Nephron progenitor cell (in vitro differentiated cells): ENCODE measurements at regions not wholly inside any gene's neighbourhood (a gene's known extent, or its start where the extent isn't known, plus 50 kb on each side); places are given as distances from the start of the nearest gene placed in this dataset.

Source experiments
- DNase-seq: peaks from one replicate; pipeline ENCODE4 v3.0.0; 2021
- H3K27ac Mint-ChIP-seq: 2 replicates; pipeline ENCODE4 v1.8.0; 2021; ENCODE audit warnings: mild to moderate bottlenecking, moderate library complexity, mixed read lengths
- H3K27me3 Mint-ChIP-seq: 2 replicates; pipeline ENCODE4 v1.8.0; 2021; ENCODE audit warnings: mild to moderate bottlenecking, low read depth, mixed read lengths; ENCODE audit not compliant: poor library complexity
- H3K36me3 Mint-ChIP-seq: 2 replicates; pipeline ENCODE4 v1.8.0; 2021; ENCODE audit warnings: low read depth, mixed read lengths
- H3K4me1 Mint-ChIP-seq: 2 replicates; pipeline ENCODE4 v1.8.0; 2021; ENCODE audit warnings: mixed read lengths
- H3K4me3 Mint-ChIP-seq: 2 replicates; pipeline ENCODE4 v1.8.0; 2021; ENCODE audit warnings: mild to moderate bottlenecking, moderate library complexity, mixed read lengths
- H3K9me3 Mint-ChIP-seq: 2 replicates; pipeline ENCODE4 v1.8.0; 2021; ENCODE audit warnings: mild to moderate bottlenecking, moderate library complexity, mixed read lengths
- TF ChIP-seq, protein P1 (sequence below): fragments of 200-600 bp; sonication (generic); IDR thresholded peaks from 2 replicates; pipeline ENCODE4 v1.5.0; 2021; ENCODE audit warnings: antibody characterized with exemption

GRCh38 chr10:1903982-1904381, 166.7 kb upstream of the ADARB2 start:
- DNase-seq = no peak
- Mint-ChIP-seq H3K27me3 (peaks cover 2% of the 10 kb centered on the region), H3K9me3 (peaks cover 36% of the 10 kb centered on the region), H3K27ac (no peak overlapping the region), H3K4me1 (no peaks in the 10 kb centered on the region), H3K36me3 (no peaks in the 10 kb centered on the region), H3K4me3 (no peak overlapping the region)
- TF ChIP-seq, protein P1, sequence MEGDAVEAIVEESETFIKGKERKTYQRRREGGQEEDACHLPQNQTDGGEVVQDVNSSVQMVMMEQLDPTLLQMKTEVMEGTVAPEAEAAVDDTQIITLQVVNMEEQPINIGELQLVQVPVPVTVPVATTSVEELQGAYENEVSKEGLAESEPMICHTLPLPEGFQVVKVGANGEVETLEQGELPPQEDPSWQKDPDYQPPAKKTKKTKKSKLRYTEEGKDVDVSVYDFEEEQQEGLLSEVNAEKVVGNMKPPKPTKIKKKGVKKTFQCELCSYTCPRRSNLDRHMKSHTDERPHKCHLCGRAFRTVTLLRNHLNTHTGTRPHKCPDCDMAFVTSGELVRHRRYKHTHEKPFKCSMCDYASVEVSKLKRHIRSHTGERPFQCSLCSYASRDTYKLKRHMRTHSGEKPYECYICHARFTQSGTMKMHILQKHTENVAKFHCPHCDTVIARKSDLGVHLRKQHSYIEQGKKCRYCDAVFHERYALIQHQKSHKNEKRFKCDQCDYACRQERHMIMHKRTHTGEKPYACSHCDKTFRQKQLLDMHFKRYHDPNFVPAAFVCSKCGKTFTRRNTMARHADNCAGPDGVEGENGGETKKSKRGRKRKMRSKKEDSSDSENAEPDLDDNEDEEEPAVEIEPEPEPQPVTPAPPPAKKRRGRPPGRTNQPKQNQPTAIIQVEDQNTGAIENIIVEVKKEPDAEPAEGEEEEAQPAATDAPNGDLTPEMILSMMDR = no peak

DNA sequence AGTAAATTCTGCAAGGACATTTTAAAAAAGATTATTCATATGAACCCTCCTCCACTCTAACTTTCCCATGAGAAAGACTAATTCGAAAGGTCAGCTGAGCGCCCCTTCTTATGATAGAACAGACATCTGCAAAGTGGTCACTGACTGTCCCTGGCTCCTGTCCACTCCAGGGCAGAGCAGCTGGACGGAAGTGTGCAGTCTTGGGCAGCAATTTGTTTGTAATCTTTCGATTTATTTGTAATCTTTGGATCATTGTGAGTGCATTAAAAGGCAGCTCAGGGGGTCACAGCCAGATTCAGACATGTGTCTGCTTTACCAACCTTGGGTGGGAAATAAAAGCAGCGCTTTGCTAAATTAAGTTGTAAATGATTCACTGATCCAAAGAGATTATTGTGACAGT, 158.8 kb upstream of the ADARB2 start:
- H3K27ac Mint-ChIP-seq = no peak overlapping the region
- no peak overlapping the region for H3K4me3 Mint-ChIP-seq
- TF ChIP-seq, protein P1 = no peak
- no peaks in the 10 kb centered on the region for H3K4me1 Mint-ChIP-seq
- peaks cover 20% of the 10 kb centered on the region for H3K9me3 Mint-ChIP-seq
- H3K36me3 Mint-ChIP-seq = no peaks in the 10 kb centered on the region
- no peaks in the 10 kb centered on the region for H3K27me3 Mint-ChIP-seq
- no peak for DNase-seq

GRCh38 chr10:1895691-1896090, 158.4 kb upstream of the ADARB2 start:
- H3K4me1 Mint-ChIP-seq = no peaks in the 10 kb centered on the region
- H3K4me3 Mint-ChIP-seq = no peak overlapping the region
- H3K36me3 Mint-ChIP-seq = no peaks in the 10 kb centered on the region
- TF ChIP-seq, protein P1 = no peak
- peaks cover 18% of the 10 kb centered on the region for H3K9me3 Mint-ChIP-seq
- no peak overlapping the region for H3K27ac Mint-ChIP-seq
- no peak for DNase-seq
- no peaks in the 10 kb centered on the region for H3K27me3 Mint-ChIP-seq

GRCh38 chr10:1894912-1895311, 157.6 kb upstream of the ADARB2 start:
- Mint-ChIP-seq H3K4me3 (no peak overlapping the region), H3K36me3 (no peaks in the 10 kb centered on the region), H3K27ac (no peak overlapping the region), H3K4me1 (no peaks in the 10 kb centered on the region), H3K27me3 (no peaks in the 10 kb centered on the region), H3K9me3 (peaks cover 13% of the 10 kb centered on the region)
- TF ChIP-seq, protein P1 = no peak
- no peak for DNase-seq

GRCh38 chr10:1893941-1894340, 156.6 kb upstream of the ADARB2 start:
- Mint-ChIP-seq H3K9me3 (peaks cover 4% of the 10 kb centered on the region), H3K4me1 (no peaks in the 10 kb centered on the region), H3K27me3 (no peaks in the 10 kb centered on the region), H3K27ac (no peak overlapping the region), H3K4me3 (no peak overlapping the region), H3K36me3 (no peaks in the 10 kb centered on the region)
- DNase-seq = no peak
- TF ChIP-seq, protein P1 = no peak

- peaks cover 9% of the 10 kb centered on the region for H3K27me3 Mint-ChIP-seq
- peaks cover 29% of the 10 kb centered on the region for H3K9me3 Mint-ChIP-seq
- peaks cover 12% of the 10 kb centered on the region for H3K4me1 Mint-ChIP-seq
- TF ChIP-seq, protein P1 = no peak
- no peak for DNase-seq
- H3K27ac Mint-ChIP-seq = no peak overlapping the region
- no peaks in the 10 kb centered on the region for H3K36me3 Mint-ChIP-seq
- H3K4me3 Mint-ChIP-seq = no peak overlapping the region
Measured at GRCh38 chr10:1886039-1886438, 148.7 kb upstream of the ADARB2 start.
